ENCODE measurements at regions not wholly inside any gene's neighbourhood (a gene's known extent, or its start where the extent isn't known, plus 50 kb on each side); places are given as distances from the start of the nearest gene placed in this dataset.

DNA sequence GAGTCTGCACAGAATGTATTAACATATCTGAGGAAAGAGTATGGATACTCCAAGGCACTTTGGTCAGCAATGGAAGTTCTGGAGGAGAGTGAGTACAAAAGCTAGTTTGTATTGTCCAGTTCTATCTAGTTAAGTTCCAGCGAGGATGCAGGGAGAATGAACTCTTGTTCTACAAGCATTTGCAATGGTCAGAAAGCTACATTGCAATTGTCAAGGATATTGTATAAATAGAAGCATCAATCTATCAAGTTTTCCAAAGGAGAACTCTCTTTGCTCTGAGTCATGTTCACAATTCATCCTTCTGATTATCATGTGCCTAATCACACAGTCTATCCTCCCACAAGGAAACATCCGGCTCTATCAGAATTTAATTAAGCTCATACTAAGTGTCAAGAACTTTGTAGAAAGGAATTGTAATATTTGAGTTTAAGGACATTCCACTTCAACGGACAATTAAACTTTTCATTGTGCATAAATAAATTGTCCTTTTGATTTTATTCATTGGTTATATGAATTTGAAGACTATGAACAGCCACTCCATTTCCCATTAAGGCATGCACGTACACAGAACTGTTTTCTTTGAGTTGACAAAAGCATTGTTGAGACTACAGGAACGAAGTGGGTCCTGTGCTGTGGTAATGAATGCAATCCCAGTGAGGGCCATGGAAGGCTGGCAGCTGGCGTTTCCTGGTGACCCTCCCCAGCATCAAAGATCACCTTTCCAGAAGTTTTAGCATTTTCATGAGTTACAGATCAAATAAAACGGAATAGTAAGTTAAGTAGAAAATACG lies 973.5 kb upstream of the GOT2 start:
- no peak for DNase-seq (ENCODE audit: low spot score)

DNA sequence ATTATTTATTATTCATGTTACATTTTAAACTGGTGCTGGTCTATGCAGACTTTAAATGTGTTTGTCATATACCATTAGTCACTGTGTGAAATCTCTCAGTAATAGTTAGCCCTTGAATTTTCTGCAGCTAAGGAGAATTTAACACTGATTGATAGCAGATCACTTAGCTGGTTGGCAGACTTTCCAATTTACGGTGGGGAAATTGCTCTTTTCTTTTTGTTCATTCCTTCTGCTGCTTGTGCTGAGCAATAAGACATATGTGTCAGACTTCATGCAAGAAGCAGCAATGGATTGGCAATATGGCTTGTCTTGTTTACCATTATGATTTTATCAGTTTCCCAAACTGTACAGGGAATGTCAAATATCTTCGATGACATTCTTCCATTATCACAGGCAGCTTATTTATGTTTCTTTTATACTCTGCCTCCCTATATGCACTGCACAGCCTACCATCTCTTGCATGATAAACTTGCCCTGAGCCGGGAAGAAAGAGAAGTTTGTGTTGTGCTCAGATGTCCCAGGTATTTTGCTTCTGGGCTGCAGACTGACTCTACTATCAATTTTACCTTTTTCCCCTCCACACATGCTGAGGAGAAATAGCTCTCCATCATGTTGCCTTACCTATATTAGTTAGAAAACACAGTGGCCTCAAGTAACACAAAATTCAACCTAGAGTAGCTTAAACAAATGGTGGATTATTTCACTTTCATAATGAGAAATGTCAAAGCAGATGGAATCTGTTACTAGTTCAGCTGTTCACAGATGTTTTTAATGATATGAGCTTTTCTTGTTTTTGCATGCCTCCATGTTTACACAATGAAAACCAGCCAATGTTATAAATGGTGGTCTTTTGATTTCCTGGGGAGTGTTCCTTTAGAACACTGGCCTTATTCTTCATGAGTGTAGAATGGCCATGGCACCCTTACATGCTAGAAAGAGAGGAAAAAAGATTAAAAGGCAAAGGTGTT lies 968.1 kb upstream of the GOT2 start:
- DNase-seq (ENCODE audit: low spot score), result no peak

GRCh38 chr16:59699786-59700185 lies 965.7 kb upstream of the GOT2 start:
- DNase-seq (ENCODE audit: low spot score), result no peak

DNA sequence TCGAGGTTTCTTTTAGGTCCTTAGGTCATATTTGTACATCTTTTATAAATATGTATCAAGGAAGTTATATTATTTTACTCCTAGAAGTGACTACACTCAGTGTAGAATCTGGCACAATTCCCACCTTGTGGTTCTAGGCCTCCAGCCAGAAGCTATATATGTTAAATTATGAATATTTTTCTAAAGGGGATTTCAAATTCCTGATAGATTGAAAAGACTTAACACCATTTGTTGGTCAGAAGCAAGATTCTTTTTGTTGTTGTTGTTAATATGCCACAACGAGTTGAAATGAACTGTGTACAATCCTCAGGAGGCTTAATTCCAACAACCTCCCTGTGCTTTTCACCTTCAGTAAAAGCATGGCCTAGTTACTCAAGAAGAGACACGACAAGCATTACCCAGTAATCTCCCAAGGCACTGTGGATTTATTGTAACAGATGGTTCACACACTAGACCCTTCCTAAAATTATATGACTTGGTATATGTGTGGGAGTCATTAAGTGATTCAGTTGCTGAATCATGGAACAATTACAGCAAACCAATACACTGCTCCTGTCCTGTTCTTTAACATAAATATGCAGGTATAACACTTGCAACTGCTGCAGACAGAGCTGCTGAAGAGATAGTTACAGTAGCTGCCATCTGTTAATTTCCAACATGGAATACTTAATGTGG lies 964.4 kb upstream of the GOT2 start:
- DNase-seq (ENCODE audit: low spot score), result no peak

- no peak for DNase-seq (ENCODE audit: low spot score)
These were observed 963.6 kb upstream of the GOT2 start for GRCh38 chr16:59697761-59698160.

GRCh38 chr16:59697236-59697635 lies 963.1 kb upstream of the GOT2 start:
- no peak for DNase-seq (ENCODE audit: low spot score)

DNA sequence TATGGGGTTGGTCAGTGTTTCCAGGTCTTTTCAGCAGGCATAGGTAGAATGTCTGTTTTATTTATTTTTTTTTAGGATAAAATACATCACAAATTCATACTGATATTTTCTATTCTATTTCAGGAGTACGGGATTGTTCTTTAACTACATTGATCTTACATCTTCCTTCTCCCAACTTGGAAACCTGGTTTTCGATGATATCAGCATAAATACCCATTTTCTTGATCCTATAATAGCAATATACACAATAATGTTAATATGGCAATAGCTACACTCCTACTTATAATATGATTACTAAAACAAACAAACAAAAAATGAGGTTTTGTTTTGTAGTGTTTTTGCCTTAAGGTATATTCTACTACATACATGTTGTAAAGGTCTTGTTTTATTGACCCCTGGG lies 962.4 kb upstream of the GOT2 start:
- no peak for DNase-seq (ENCODE audit: low spot score)

DNA sequence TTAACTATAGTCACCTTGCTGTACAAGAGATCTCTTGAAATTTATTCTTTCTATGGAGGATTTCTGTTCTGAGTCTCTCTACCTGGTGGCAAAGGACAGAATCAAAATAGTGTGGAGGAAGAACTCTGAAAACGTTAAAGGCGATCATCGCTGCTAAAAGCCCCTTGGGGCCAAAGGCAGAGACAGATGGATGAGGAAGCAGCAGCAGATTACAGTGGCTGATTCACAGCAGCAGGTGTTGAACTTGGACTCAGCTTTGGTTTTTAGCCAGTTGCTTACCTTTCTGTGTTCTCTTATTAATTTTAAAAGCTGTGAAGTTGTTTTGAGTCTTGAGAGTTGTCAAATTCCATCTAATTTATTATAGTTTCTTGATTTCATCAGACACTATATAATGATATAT lies 956.1 kb upstream of the GOT2 start:
- DNase-seq (ENCODE audit: low spot score), result no peak

DNA sequence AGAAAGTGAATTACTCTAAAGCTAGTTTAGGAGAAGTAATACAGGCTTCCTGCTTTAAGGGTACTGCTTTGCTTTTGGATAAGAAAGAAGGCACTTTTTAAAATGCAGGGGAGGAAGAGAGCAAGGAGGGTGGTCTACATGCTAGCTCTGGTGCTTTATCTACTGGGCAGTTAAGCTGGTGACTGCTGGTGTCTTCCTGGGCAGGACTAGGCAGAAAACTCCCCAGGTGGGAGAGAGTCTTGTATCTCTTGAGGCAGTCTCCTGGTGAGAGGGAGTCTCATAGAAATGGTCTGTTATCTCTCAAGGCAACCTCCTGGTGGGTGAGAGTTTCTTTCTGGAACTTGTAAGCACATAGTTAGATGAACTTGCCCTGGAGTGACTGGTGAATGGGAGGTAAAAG lies 953.9 kb upstream of the GOT2 start:
- no peak for DNase-seq (ENCODE audit: low spot score)

GRCh38 chr16:59686405-59686804 lies 952.3 kb upstream of the GOT2 start:
- DNase-seq (ENCODE audit: low spot score), result no peak

- no peak for DNase-seq (ENCODE audit: low spot score)
These were observed 950.8 kb upstream of the GOT2 start for GRCh38 chr16:59684911-59685310.

GRCh38 chr16:59683709-59684108 lies 949.6 kb upstream of the GOT2 start:
- DNase-seq (ENCODE audit: low spot score), result no peak

DNA sequence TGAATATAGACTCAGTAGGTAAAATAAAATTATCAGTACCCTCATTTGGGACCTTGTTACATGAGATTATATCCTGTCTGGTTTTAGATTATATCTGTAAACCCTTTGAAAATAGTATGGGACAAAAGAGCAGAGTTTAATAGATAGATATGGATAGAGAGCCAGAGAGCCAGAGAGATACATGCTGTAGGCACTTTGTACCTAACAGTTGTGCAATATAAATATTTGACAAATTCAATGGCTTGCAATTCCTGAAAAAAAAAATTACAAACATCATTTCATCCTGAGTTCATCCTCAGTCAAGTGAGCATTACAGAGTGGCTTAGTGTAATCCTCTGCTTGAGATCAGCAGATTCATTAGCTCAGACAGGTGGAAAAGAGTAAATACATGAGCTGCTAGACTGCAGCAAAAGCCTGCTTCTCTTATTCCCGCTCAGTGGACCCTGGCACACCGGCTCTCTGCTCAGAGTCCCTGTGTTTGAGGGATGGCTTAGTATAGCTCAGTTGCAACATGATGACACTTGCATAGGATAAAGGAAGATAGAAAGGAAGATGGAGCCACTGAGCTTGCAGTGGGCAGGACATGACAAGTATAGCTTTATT lies 931.6 kb upstream of the GOT2 start:
- DNase-seq (ENCODE audit: low spot score), result no peak

DNA sequence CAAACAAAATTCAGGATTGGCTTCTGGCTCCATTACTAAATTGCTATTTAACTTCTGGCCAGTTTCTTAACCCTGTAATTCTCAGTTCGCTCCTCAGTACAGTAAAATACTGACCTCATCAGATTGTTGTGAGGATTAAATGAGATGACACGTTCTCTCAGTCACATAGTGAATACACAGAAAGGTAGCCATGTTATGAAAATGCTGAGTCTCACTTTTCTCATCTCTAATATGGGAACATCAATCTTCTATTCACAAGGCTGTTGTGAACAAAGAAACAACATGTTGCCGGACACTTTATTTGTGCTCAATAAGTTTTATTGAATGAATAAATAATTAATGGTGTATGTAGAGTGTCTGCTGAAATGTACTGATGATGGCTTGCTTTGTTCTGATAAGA lies 924.5 kb upstream of the GOT2 start:
- no peak for DNase-seq (ENCODE audit: low spot score)

- DNase-seq (ENCODE audit: low spot score), result no peak
These were observed 920.9 kb upstream of the GOT2 start for GRCh38 chr16:59655031-59655430.

- no peak for DNase-seq (ENCODE audit: low spot score)
These were observed 920.3 kb upstream of the GOT2 start for GRCh38 chr16:59654455-59654854.

DNA sequence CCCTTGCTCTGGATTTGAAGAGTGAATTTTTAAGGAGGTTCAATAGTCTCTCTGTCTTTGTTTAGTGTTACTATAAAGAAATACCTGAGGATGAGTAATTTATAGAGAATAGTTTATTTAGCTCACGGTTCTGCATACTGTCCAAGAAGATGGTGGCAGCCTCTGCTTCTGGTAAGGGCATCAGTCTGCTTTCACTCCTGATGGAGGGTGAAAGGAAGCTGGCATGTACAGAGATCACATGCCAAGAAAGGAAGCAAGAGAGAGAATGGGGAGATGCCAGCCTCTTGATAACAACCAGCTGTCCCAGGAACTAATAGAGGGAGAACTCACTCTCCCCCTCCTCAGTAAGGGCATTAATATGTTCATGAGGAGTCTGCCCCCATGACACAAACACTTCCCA lies 917.5 kb upstream of the GOT2 start:
- DNase-seq (ENCODE audit: low spot score), result no peak

DNA sequence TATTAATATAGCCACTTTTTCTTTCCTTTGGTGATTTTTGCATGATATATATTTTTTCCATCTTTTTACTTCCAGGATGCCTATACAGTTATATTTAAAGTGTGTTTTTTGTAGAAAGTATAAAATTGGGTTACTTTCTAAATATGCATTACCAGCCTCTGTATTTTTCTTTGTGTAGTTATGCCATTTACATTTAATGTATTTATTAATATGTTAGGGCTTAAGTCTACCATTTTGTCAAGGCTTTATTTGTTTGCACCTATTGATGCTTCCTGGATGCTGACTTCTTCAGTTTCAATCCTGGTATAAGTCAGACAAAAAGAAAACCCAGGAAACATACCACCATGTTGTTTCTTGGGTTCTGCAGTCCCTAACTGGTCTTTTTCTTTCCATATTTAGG lies 911.1 kb upstream of the GOT2 start:
- no peak for DNase-seq (ENCODE audit: low spot score)

DNA sequence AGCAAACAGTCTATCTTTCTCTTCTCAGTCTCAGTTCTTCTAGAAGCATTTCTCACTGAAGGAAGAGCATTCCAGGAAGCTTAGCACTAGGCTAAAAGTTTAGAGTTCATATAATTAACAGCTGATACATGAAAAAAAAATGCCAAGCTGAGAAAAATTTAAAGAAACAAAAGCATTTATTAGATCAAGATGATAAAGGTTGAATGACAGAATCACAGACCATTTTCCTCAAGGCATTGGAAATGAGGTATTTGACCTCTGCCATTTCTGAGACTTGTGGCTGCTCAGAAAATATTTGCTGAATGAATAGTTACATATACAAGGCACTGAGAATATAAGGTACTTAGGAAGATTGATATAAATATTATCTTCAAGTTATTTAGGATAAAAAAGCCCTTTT lies 901.6 kb upstream of the GOT2 start:
- no peak for DNase-seq (ENCODE audit: low spot score)

- no peak for DNase-seq (ENCODE audit: low spot score)
These were observed 900.8 kb upstream of the GOT2 start for GRCh38 chr16:59634951-59635350.

DNA sequence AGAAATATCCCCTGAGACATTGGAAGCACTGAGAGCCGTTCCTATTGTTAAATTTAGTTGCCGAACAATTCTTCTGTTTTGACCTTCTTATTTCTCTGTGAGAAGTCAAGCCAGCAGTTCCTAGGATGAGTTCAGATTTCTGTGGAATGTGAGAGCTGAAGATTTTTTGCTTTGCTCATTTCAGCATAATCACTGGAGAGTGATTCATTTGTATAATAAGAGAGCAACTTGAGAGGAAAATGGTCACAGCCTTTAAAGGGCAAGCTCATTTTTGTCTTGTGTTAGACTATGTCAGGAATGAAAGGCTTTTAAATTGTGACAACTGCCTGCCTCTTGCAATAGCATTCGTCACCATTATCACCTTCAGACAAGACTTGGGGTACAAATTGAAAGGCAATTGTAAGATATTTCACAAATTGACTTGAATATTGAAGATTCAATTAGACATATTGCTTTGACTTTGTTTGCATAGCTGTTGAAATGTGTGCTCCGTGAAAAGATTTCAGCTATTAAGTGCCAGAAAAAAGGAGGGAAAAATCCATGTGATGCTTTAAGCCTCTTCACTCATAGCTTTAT lies 900.0 kb upstream of the GOT2 start:
- no peak for DNase-seq (ENCODE audit: low spot score)

GRCh38 chr16:59632276-59632855 lies 898.2 kb upstream of the GOT2 start:
- no peak for DNase-seq (ENCODE audit: low spot score)

Measured in Ammon's horn (tissue), 1 donor.